ENCODE measurements at regions not wholly inside any gene's neighbourhood (a gene's known extent, or its start where the extent isn't known, plus 50 kb on each side); places are given as distances from the start of the nearest gene placed in this dataset.

DNA sequence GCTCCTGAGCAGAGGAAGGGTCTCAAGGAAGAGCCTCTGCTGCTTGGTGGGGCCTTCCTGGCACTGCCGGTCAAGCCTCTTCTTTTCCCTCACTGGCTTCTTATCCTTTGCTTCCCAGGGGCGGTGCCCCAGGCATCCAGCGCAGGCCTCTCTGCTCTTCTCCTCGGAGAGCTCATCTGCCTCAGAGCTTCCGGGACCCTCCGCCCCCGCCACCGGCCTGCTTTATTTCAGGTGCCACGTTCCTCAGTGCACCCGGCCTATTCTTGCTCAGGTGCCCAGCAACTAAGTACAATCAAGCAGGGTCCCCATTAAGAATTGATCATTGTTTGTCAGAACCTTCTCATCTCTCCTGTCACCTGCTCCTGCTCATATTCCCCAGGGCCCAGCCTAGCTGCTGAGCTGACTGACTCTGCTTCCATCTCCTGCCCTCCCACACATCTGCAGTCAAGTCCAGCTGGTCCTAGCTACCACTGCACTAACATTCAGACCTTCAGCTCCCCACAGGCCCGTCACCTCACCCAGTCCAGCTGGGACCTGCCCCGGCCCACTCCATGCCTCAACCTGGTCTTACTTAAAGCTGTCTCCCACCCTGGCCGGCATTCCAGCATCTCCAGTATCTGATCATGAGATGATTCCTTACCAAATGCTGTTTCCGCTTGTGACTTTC, 114.3 kb upstream of the BOD1 start:
- ChIA-PET POLR2A (no interaction called here), CTCF (no interaction called here)
- BruUV-seq (replicated peaks), result no TSS peak
- H3K27ac ChIP-seq (ENCODE audit: low read length), result no peak overlapping the region
- no peak overlapping the region for H3K4me3 ChIP-seq (ENCODE audit: low read depth in 2 of 2, low read length in 2 of 2)
- DNase-seq (ENCODE audit: low read depth, low spot score) (no peak), ATAC-seq (no peak)
- no peaks in the 10 kb centered on the region for H3K36me3 ChIP-seq (ENCODE audit: control insufficient read depth, insufficient read depth, low read length)
- intact Hi-C loops (cut with micrococcal nuclease; ENCODE audit: unreplicated experiment) (no loop called here), in situ Hi-C loops (cut with HindIII; ENCODE audit: low pct_unique_long_range_greater_than_20kb, low sequenced_read_pairs) (no loop called here)
- H3K9me3 ChIP-seq (ENCODE audit: control insufficient read depth, insufficient read depth, low read depth, low read length), result no peaks in the 10 kb centered on the region
- H3K4me1 ChIP-seq (ENCODE audit: control insufficient read depth, insufficient read depth, low read length), result no peaks in the 10 kb centered on the region
- no peaks in the 10 kb centered on the region for H3K27me3 ChIP-seq (ENCODE audit: control insufficient read depth, insufficient read depth, low read length)
- TF ChIP-seq, protein P1, sequence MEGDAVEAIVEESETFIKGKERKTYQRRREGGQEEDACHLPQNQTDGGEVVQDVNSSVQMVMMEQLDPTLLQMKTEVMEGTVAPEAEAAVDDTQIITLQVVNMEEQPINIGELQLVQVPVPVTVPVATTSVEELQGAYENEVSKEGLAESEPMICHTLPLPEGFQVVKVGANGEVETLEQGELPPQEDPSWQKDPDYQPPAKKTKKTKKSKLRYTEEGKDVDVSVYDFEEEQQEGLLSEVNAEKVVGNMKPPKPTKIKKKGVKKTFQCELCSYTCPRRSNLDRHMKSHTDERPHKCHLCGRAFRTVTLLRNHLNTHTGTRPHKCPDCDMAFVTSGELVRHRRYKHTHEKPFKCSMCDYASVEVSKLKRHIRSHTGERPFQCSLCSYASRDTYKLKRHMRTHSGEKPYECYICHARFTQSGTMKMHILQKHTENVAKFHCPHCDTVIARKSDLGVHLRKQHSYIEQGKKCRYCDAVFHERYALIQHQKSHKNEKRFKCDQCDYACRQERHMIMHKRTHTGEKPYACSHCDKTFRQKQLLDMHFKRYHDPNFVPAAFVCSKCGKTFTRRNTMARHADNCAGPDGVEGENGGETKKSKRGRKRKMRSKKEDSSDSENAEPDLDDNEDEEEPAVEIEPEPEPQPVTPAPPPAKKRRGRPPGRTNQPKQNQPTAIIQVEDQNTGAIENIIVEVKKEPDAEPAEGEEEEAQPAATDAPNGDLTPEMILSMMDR (IDR thresholded peaks at IDR 0.05), result no peak
- TF ChIP-seq SIN3A (IDR thresholded peaks at IDR 0.05; ENCODE audit: borderline replicate concordance, insufficient read depth, low read depth, low read length) (no peak), POLR2AphosphoS5 (IDR thresholded peaks at IDR 0.05; ENCODE audit: low read depth, low read length) (no peak), TCF7L2 (IDR thresholded peaks at IDR 0.05; ENCODE audit: low read depth, low read length) (no peak)
- TF ChIP-seq, protein P2, sequence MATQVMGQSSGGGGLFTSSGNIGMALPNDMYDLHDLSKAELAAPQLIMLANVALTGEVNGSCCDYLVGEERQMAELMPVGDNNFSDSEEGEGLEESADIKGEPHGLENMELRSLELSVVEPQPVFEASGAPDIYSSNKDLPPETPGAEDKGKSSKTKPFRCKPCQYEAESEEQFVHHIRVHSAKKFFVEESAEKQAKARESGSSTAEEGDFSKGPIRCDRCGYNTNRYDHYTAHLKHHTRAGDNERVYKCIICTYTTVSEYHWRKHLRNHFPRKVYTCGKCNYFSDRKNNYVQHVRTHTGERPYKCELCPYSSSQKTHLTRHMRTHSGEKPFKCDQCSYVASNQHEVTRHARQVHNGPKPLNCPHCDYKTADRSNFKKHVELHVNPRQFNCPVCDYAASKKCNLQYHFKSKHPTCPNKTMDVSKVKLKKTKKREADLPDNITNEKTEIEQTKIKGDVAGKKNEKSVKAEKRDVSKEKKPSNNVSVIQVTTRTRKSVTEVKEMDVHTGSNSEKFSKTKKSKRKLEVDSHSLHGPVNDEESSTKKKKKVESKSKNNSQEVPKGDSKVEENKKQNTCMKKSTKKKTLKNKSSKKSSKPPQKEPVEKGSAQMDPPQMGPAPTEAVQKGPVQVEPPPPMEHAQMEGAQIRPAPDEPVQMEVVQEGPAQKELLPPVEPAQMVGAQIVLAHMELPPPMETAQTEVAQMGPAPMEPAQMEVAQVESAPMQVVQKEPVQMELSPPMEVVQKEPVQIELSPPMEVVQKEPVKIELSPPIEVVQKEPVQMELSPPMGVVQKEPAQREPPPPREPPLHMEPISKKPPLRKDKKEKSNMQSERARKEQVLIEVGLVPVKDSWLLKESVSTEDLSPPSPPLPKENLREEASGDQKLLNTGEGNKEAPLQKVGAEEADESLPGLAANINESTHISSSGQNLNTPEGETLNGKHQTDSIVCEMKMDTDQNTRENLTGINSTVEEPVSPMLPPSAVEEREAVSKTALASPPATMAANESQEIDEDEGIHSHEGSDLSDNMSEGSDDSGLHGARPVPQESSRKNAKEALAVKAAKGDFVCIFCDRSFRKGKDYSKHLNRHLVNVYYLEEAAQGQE (IDR thresholded peaks at IDR 0.05; ENCODE audit: insufficient read depth in 1 of 2, low read depth in 2 of 2, low read length in 1 of 2), result no peak

DNA sequence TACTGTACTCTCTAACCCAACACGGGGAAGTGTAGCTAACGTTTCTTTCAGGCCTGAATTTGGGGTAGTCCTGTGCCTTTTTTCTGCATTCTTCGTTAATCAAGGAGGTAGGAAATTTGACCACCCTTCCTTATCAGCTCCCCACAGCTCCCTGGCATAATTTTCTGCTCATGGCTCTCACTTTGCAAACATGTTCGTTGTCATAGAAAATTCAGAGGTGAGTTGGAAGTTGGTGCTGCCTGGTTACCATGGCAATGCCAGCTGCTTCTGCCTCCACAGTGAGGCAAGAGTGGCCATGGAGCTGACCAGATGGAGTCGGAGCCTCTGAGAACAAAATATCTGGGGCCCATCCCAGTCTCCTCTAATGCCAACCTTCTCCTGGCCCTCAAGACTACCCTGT, 116.6 kb upstream of the BOD1 start:
- ChIA-PET CTCF (no interaction called here), POLR2A (no interaction called here)
- Histone ChIP-seq H3K36me3 (ENCODE audit: control insufficient read depth, insufficient read depth, low read length) (no peaks in the 10 kb centered on the region), H3K4me1 (ENCODE audit: control insufficient read depth, insufficient read depth, low read length) (no peaks in the 10 kb centered on the region), H3K9me3 (ENCODE audit: control insufficient read depth, insufficient read depth, low read depth, low read length) (no peaks in the 10 kb centered on the region), H3K4me3 (ENCODE audit: low read depth in 2 of 2, low read length in 2 of 2) (no peak overlapping the region), H3K27me3 (ENCODE audit: control insufficient read depth, insufficient read depth, low read length) (no peaks in the 10 kb centered on the region), H3K27ac (ENCODE audit: low read length) (no peak overlapping the region)
- no peak for ATAC-seq
- in situ Hi-C loops (cut with HindIII; ENCODE audit: low pct_unique_long_range_greater_than_20kb, low sequenced_read_pairs) (no loop called here), intact Hi-C loops (cut with micrococcal nuclease; ENCODE audit: unreplicated experiment) (no loop called here)
- TF ChIP-seq, protein P2 (IDR thresholded peaks at IDR 0.05; ENCODE audit: insufficient read depth in 1 of 2, low read depth in 2 of 2, low read length in 1 of 2), result no peak
- no peak for TF ChIP-seq POLR2AphosphoS5 (IDR thresholded peaks at IDR 0.05; ENCODE audit: low read depth, low read length)
- TF ChIP-seq TCF7L2 (IDR thresholded peaks at IDR 0.05; ENCODE audit: low read depth, low read length), result no peak
- TF ChIP-seq SIN3A (IDR thresholded peaks at IDR 0.05; ENCODE audit: borderline replicate concordance, insufficient read depth, low read depth, low read length), result no peak
- TF ChIP-seq, protein P1 (IDR thresholded peaks at IDR 0.05), result no peak
- no TSS peak for BruUV-seq (replicated peaks)
- no peak for DNase-seq (ENCODE audit: low read depth, low spot score)
